Heart left ventricle (tissue), 13 donors: ENCODE measurements at regions not wholly inside any gene's neighbourhood (a gene's known extent, or its start where the extent isn't known, plus 50 kb on each side); places are given as distances from the start of the nearest gene placed in this dataset.

Experiments
- CTCF ChIP-seq, 12 donors: fragments of 200-600 bp; sonication (generic) in 4 of 12; IDR thresholded peaks; one replicate each; pipeline versions ENCODE4 v1.5.0 to v1.8.0; 2018 to 2022; ENCODE audit warnings: antibody characterized with exemption in 12 of 12, mild to moderate bottlenecking in 5 of 12
- POLR2A ChIP-seq, 2 donors: fragments of 450-650 bp; IDR thresholded peaks; one replicate each; pipeline ENCODE4 v1.6.1; 2017; ENCODE audit warnings: antibody characterized with exemption in 2 of 2, mild to moderate bottlenecking in 2 of 2, moderate library complexity in 2 of 2
- donor health status: ischemic (EF 13 %, LVEDD 7.1; RV severe dilation, severe dysfunction).
- donor health status: DM: no; HTN: yes; CAD: no.
- donor health status: DM: no; HTN: no; CAD: no.
- donor health status: ischemic (EF 25% LVEDD 6.9; RV normal size, moderate dysfunction).
- donor health status: ischemic (EF 25% LVEDD 5.7; RV mildly dilated, moderate dysfunction).
- donor health status: ischemic (EF 35%, LVEDD 5.7; RV mildly dilated, moderate dysfunction).
- donor health status: nonischemic (EF 11% LVEDD 7.7; RV severe dilation, severe dysfunction).
- donor health status: DM: yes; HTN: yes; CAD: no.
- donor health status: PGD.
- donor health status: ischemic (EF 29% LVEDD 5.4; RV normal size, mild dysfunction).
- donor health status: nonischemic (EF 23%, LVEDD 6.1; RV moderate dilation, normal function).

DNA sequence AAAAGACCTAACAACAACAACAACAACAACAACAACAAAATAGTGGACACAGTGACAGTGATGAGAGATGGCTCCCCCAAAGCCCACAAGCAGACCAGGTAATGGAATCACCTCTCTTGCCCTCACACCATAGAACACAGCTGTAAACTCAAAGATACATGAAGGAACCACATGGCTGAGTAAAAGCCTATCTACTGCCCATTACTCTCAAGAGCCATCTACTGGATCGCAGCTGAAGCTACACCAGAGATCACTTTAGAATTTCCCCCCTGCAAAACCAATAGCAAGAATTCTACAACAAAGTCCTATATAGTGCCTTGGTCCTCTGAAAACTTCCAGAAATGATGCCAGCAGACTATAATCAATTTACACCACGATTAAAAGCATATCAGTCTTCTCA is 1537.6 kb upstream of the CDH9 start:
- TF ChIP-seq POLR2A (IDR thresholded peaks at IDR 0.05), result no peak
- no peak for TF ChIP-seq CTCF (IDR thresholded peaks at IDR 0.05)
